LNCAP (cell line): ENCODE measurements at regions not wholly inside any gene's neighbourhood (a gene's known extent, or its start where the extent isn't known, plus 50 kb on each side); places are given as distances from the start of the nearest gene placed in this dataset.

ENCODE experiments used
- CTCF ChIP-seq: fragments of 450-650 bp; IDR thresholded peaks from 2 replicates; pipeline ENCODE4 v1.5.1; 2017; ENCODE audit warnings: mild to moderate bottlenecking

- TF ChIP-seq CTCF: no peak
These were observed 225.6 kb upstream of the ZBED5 start for GRCh38 chr11:11083441-11083840.

GRCh38 chr11:11082646-11083045 is 224.8 kb upstream of the ZBED5 start:
- no peak for TF ChIP-seq CTCF

- no peak for TF ChIP-seq CTCF
These were observed 223.9 kb upstream of the ZBED5 start for GRCh38 chr11:11081776-11082175.

GRCh38 chr11:11081288-11081687 is 223.4 kb upstream of the ZBED5 start:
- TF ChIP-seq CTCF: no peak

- TF ChIP-seq CTCF: no peak
These were observed 220.7 kb upstream of the ZBED5 start for GRCh38 chr11:11078344-11079086.

- TF ChIP-seq CTCF: no peak
These were observed 220.0 kb upstream of the ZBED5 start for GRCh38 chr11:11077898-11078297.

GRCh38 chr11:11076879-11077278 is 219.0 kb upstream of the ZBED5 start:
- TF ChIP-seq CTCF: no peak

- TF ChIP-seq CTCF: no peak
These were observed 218.4 kb upstream of the ZBED5 start for GRCh38 chr11:11076276-11076675.
